Panc1 (cell line): ENCODE measurements at regions not wholly inside any gene's neighbourhood (a gene's known extent, or its start where the extent isn't known, plus 50 kb on each side); places are given as distances from the start of the nearest gene placed in this dataset.

ENCODE experiments used
- ATAC-seq: fragments of 200-7000 bp; cut with Tn5 transposase; 2 replicates; pipeline ENCODE4 v1.9.1; 2020; ENCODE audit warnings: mild to moderate bottlenecking, moderate library complexity
- BruUV-seq: library from RNA; stranded (reverse); fragments of 400-500 nt; replicated peaks from 2 replicates; lab custom pipeline; 2021; lab: Mats Ljungman, UMichigan
- CTCF ChIA-PET: fragments of 300-600 bp; sonication (Branson Sonifier 250); formaldehyde crosslinking; loops from one replicate; lab custom pipeline; 2022; ENCODE audit warnings: antibody characterized with exemption; lab: Charles Lee
- POLR2A ChIA-PET: fragments of 300-600 bp; sonication (Branson Sonifier 250); formaldehyde crosslinking; loops from one replicate; lab custom pipeline; 2022; ENCODE audit warnings: antibody characterized with exemption; lab: Charles Lee
- DNase-seq: peaks from one replicate; pipeline ENCODE4 v3.0.0-alpha.2; 2010; ENCODE audit warnings: low read depth, low spot score
- H3K27ac ChIP-seq: 2 replicates; pipeline ENCODE4 v1.5.1; 2011; ENCODE audit warnings: mild to moderate bottlenecking, low read length, inconsistent platforms
- H3K27me3 ChIP-seq: fragments of 200-500 bp; sonication (Bioruptor generic); 2 replicates; pipeline ENCODE4 v1.6.0; 2014; ENCODE audit warnings: low read length, inconsistent platforms; ENCODE audit not compliant: control insufficient read depth, insufficient read depth
- H3K36me3 ChIP-seq: fragments of 200-500 bp; sonication (Bioruptor generic); 2 replicates; pipeline ENCODE4 v1.5.1; 2014; ENCODE audit warnings: inconsistent platforms, mild to moderate bottlenecking, low read length, moderate library complexity; ENCODE audit not compliant: control insufficient read depth, insufficient read depth
- H3K4me1 ChIP-seq: 2 replicates; pipeline ENCODE4 v1.5.1; 2011; ENCODE audit warnings: inconsistent platforms, mild to moderate bottlenecking, low read length, moderate library complexity; ENCODE audit not compliant: control insufficient read depth, insufficient read depth
- H3K4me3 ChIP-seq, 2 experiments: 2 replicates each; pipeline ENCODE4 v1.5.1; 2011 to 2012; ENCODE audit warnings: low read depth in 2 of 2, low read length in 2 of 2, mild to moderate bottlenecking in 2 of 2, inconsistent platforms in 1 of 2, moderate library complexity in 1 of 2
- H3K9me3 ChIP-seq: fragments of 200-500 bp; sonication (Bioruptor generic); 2 replicates; pipeline ENCODE4 v1.5.1; 2014; ENCODE audit warnings: low read depth, mild to moderate bottlenecking, inconsistent platforms, low read length, moderate library complexity; ENCODE audit not compliant: control insufficient read depth, insufficient read depth
- CTCF ChIP-seq: fragments of 450-650 bp; IDR thresholded peaks from 2 replicates; pipeline ENCODE4 v1.5.1; 2017; ENCODE audit warnings: mild to moderate bottlenecking
- POLR2AphosphoS5 ChIP-seq: IDR thresholded peaks from 2 replicates; pipeline ENCODE4 v1.6.1; 2012; ENCODE audit warnings: mild to moderate bottlenecking, low read depth, low read length, moderate library complexity
- REST ChIP-seq, 2 experiments: IDR thresholded peaks; 2 replicates each; pipeline ENCODE4 v1.6.1; 2011 to 2012; ENCODE audit warnings: low read depth in 2 of 2, control low read depth in 1 of 2, low read length in 1 of 2, mild to moderate bottlenecking in 1 of 2, moderate library complexity in 1 of 2; ENCODE audit not compliant: insufficient read depth in 1 of 2
- SIN3A ChIP-seq: IDR thresholded peaks from 2 replicates; pipeline ENCODE4 v1.6.1; 2012; ENCODE audit warnings: low read depth, mild to moderate bottlenecking, low read length, moderate library complexity, borderline replicate concordance; ENCODE audit not compliant: insufficient read depth
- TCF7L2 ChIP-seq: IDR thresholded peaks from 2 replicates; pipeline ENCODE4 v1.6.1; 2011; ENCODE audit warnings: mild to moderate bottlenecking, low read depth, low read length, inconsistent platforms
- in situ Hi-C: cut with HindIII; loops from 2 replicates; pipeline ENCODE4 v1.10.0; 2016; ENCODE audit warnings: low sequenced_read_pairs, low pct_unique_long_range_greater_than_20kb
- intact Hi-C: fragments of 100-400 bp; cut with micrococcal nuclease; formaldehyde crosslinking; loops from one replicate; pipeline ENCODE4 v1.10.0; 2022; ENCODE audit not compliant: unreplicated experiment

- H3K27me3 ChIP-seq: no peaks in the 10 kb centered on the region
- POLR2A ChIA-PET: no interaction called here
- ATAC-seq (no peak), DNase-seq (no peak)
- H3K4me1 ChIP-seq: no peaks in the 10 kb centered on the region
- intact Hi-C loops: no loop called here
- in situ Hi-C loops: no loop called here
- CTCF ChIA-PET: no interaction called here
- no peaks in the 10 kb centered on the region for H3K36me3 ChIP-seq
- H3K27ac ChIP-seq: no peak overlapping the region
- H3K4me3 ChIP-seq: no peak overlapping the region
- TF ChIP-seq CTCF: no peak
- TF ChIP-seq TCF7L2: no peak
- TF ChIP-seq REST (IDR thresholded peaks at IDR 0.05; ENCODE audit: insufficient read depth in 1 of 2, low read depth in 2 of 2, low read length in 1 of 2): no peak
- no peak for TF ChIP-seq SIN3A
- no peak for TF ChIP-seq POLR2AphosphoS5
- BruUV-seq: no TSS peak
- H3K9me3 ChIP-seq: no peaks in the 10 kb centered on the region
These were observed 149.3 kb upstream of the CTTNBP2 start for GRCh38 chr7:118022546-118022945.

- in situ Hi-C loops: no loop called here
- no peaks in the 10 kb centered on the region for H3K27me3 ChIP-seq
- ATAC-seq (no peak), DNase-seq (no peak)
- no peaks in the 10 kb centered on the region for H3K9me3 ChIP-seq
- intact Hi-C loops: no loop called here
- TF ChIP-seq POLR2AphosphoS5 (no peak), SIN3A (no peak), TCF7L2 (no peak), CTCF (no peak), REST (IDR thresholded peaks at IDR 0.05; ENCODE audit: insufficient read depth in 1 of 2, low read depth in 2 of 2, low read length in 1 of 2) (no peak)
- ChIA-PET CTCF (interaction anchor here (0.7 kb wide), 1 partner anchor 276 kb away, joined by 7 read pairs; no protein-coding TSS in a partner anchor), POLR2A (no interaction called here)
- no peak overlapping the region for H3K27ac ChIP-seq
- H3K4me3 ChIP-seq: no peak overlapping the region
- no TSS peak for BruUV-seq
- no peaks in the 10 kb centered on the region for H3K4me1 ChIP-seq
- H3K36me3 ChIP-seq: no peaks in the 10 kb centered on the region
These were observed 153.6 kb upstream of the CTTNBP2 start for GRCh38 chr7:118026791-118027190.
